K562 (cell line): ENCODE measurements at regions not wholly inside any gene's neighbourhood (a gene's known extent, or its start where the extent isn't known, plus 50 kb on each side); places are given as distances from the start of the nearest gene placed in this dataset.

ENCODE experiments used
- ATAC-seq: fragments of 200-7000 bp; cut with Tn5 transposase; 3 replicates; pipeline ENCODE4 v1.9.1; 2020; ENCODE audit warnings: moderate library complexity
- BruUV-seq: library from RNA; stranded (reverse); fragments of 400-500 nt; replicated peaks from 2 replicates; lab custom pipeline; 2021; lab: Mats Ljungman, UMichigan
- CTCF ChIA-PET: fragments of 300-600 bp; formaldehyde crosslinking; extraction: SDS; loops from one replicate; lab custom pipeline; 2021; ENCODE audit warnings: low intra/inter-chr PET ratio; lab: Yijun Ruan, JAX
- POLR2A ChIA-PET: fragments of 300-600, 350-650 bp; sonication (Branson Sonifier 250); formaldehyde crosslinking; extraction: SDS; loops from one replicate; lab custom pipeline; 2021; ENCODE audit warnings: antibody characterized with exemption, inconsistent platforms; lab: Yijun Ruan, JAX
- DNase-seq, 4 experiments: peaks; one replicate each; pipeline versions ENCODE4 v3.0.0 to v3.0.0-alpha.2; 2011 to 2018; ENCODE audit warnings: low spot score in 3 of 4, mixed read lengths in 3 of 4; ENCODE audit errors: extremely low read depth in 1 of 4
- FAIRE-seq: peaks from 2 replicates; lab custom pipeline; 2011; peaks lifted over from hg19 to GRCh38; lab: Jason Lieb, UNC
- H2AFZ ChIP-seq: 2 replicates; pipeline ENCODE4 v1.6.0; 2011; ENCODE audit warnings: low read depth, low read length, control low read depth, inconsistent platforms
- H3K27ac ChIP-seq: fragments of 200-600 bp; 3 replicates; pipeline ENCODE4 v1.8.0; 2011; ENCODE audit warnings: low read depth, mild to moderate bottlenecking, control low read depth, inconsistent platforms, low read length, moderate library complexity, mixed read lengths; ENCODE audit errors: extremely low read depth
- H3K27me3 ChIP-seq, 2 experiments: fragments of 300-600 bp in 1 of 2; 2 replicates in 1 of 2; 3 replicates in 1 of 2; pipeline versions ENCODE4 v1.6.0 to v1.8.0; 2011; ENCODE audit warnings: inconsistent platforms in 2 of 2, low read length in 2 of 2, mild to moderate bottlenecking in 1 of 2, mixed read lengths in 1 of 2, moderate library complexity in 1 of 2; ENCODE audit not compliant: control insufficient read depth in 2 of 2, insufficient read depth in 2 of 2
- H3K36me3 ChIP-seq: fragments of 300-600 bp; 3 replicates; pipeline ENCODE4 v1.8.0; 2011; ENCODE audit warnings: mild to moderate bottlenecking, low read length, inconsistent platforms; ENCODE audit not compliant: control insufficient read depth, insufficient read depth
- H3K4me1 ChIP-seq, 2 experiments: fragments of 200-600 bp in 1 of 2; replicated peaks in 1 of 2; 2 replicates in 1 of 2; 3 replicates in 1 of 2; pipeline versions ENCODE4 v1.5.1 to v1.8.0; 2011; ENCODE audit warnings: inconsistent platforms in 2 of 2, low read length in 2 of 2, mild to moderate bottlenecking in 1 of 2, mixed read lengths in 1 of 2, moderate library complexity in 1 of 2; ENCODE audit not compliant: control insufficient read depth in 2 of 2, insufficient read depth in 2 of 2
- H3K4me2 ChIP-seq: 2 replicates; pipeline ENCODE4 v1.6.1; 2011; ENCODE audit warnings: low read length, control low read depth, inconsistent platforms, mixed read lengths; ENCODE audit not compliant: insufficient read depth
- H3K4me3 ChIP-seq: fragments of 200-600 bp; sonication (generic), shearing (Covaris generic); 2 replicates; pipeline ENCODE4 v1.5.1; 2016; ENCODE audit warnings: control low read depth, inconsistent platforms
- H3K79me2 ChIP-seq: fragments of 200-600 bp; 3 replicates; pipeline ENCODE4 v1.8.0; 2011; ENCODE audit warnings: low read length, inconsistent platforms; ENCODE audit not compliant: control insufficient read depth, insufficient read depth
- H3K9ac ChIP-seq, 2 experiments: 2 replicates each; pipeline versions ENCODE4 v1.6.0 to v1.6.1; 2011; ENCODE audit warnings: low read depth in 2 of 2, low read length in 2 of 2, control low read depth in 1 of 2, inconsistent platforms in 1 of 2, mild to moderate bottlenecking in 1 of 2, mixed read lengths in 1 of 2; ENCODE audit not compliant: insufficient read depth in 1 of 2
- H3K9me1 ChIP-seq: one replicate; pipeline ENCODE4 v1.6.0; 2011; ENCODE audit warnings: inconsistent platforms, mild to moderate bottlenecking, low read length, moderate library complexity; ENCODE audit not compliant: control insufficient read depth, insufficient read depth
- H3K9me3 ChIP-seq: replicated peaks from 2 replicates; pipeline ENCODE4 v1.5.1; 2011; ENCODE audit warnings: low read depth, low read length, inconsistent platforms; ENCODE audit not compliant: control insufficient read depth, insufficient read depth
- H4K20me1 ChIP-seq: replicated peaks from 2 replicates; pipeline ENCODE4 v1.6.1; 2011; ENCODE audit warnings: low read length, inconsistent platforms, mixed read lengths; ENCODE audit not compliant: control insufficient read depth, insufficient read depth
- CREB1 ChIP-seq, 2 experiments: sonication (generic) in 1 of 2; formaldehyde crosslinking in 1 of 2; IDR thresholded peaks; 2 replicates each; pipeline versions ENCODE4 v1.6.1 to v1.8.0; 2012 to 2022; ENCODE audit warnings: inconsistent platforms in 1 of 2, mild to moderate bottlenecking in 1 of 2, missing genetic modification reagents in 1 of 2, moderate library complexity in 1 of 2
- DNMT1 ChIP-seq: fragments of 450-650 bp; IDR thresholded peaks from 2 replicates; pipeline ENCODE4 v1.6.1; 2016; ENCODE audit warnings: antibody characterized with exemption, mild to moderate bottlenecking
- MCM7 ChIP-seq, 2 experiments: fragments of 450-650 bp; IDR thresholded peaks; 2 replicates each; pipeline ENCODE4 v1.6.1; 2016 to 2018
- MTA1 ChIP-seq: fragments of 450-650 bp; IDR thresholded peaks from 2 replicates; pipeline ENCODE4 v1.6.1; 2017; ENCODE audit warnings: borderline replicate concordance
- PHF20 ChIP-seq: fragments of 450-650 bp; IDR thresholded peaks from 2 replicates; pipeline ENCODE4 v1.6.1; 2018; ENCODE audit not compliant: partially characterized antibody
- REST ChIP-seq, 2 experiments: fragments of 450-650 bp; formaldehyde crosslinking in 1 of 2; IDR thresholded peaks; 2 replicates each; pipeline versions ENCODE4 v1.4.0 to v1.6.1; 2014 to 2020; ENCODE audit warnings: mild to moderate bottlenecking in 2 of 2, borderline replicate concordance in 1 of 2, low read depth in 1 of 2
- SRSF1 ChIP-seq: fragments of 200-400 bp; formaldehyde crosslinking; IDR thresholded peaks from 2 replicates; pipeline ENCODE4 v1.6.1; 2017; ENCODE audit warnings: mild to moderate bottlenecking, low read depth, low read length, moderate library complexity
- ZNF436 ChIP-seq: fragments of 250-450, 450-650 bp; sonication (Bioruptor Pico); formaldehyde crosslinking; IDR thresholded peaks from 2 replicates; pipeline ENCODE4 v1.7.0; 2020; ENCODE audit warnings: mild to moderate bottlenecking
- WGBS: fragments of 100-300 bp; shearing (Covaris generic); methylation state at CpG from one replicate; pipeline ENCODE4 v1.1.6; 2016; ENCODE audit warnings: low coverage, mixed read lengths; ENCODE audit not compliant: insufficient coverage; ENCODE audit errors: missing lambda C conversion rate; 5-methylcytosine and 5-hydroxymethylcytosine counted together
- in situ Hi-C: fragments of 300-500 bp; cut with MboI; formaldehyde crosslinking; loops from 4 replicates; pipeline ENCODE4 v1.15.0; 2018; ENCODE audit warnings: inconsistent platforms, mixed read lengths
- intact Hi-C: fragments of 100-400 bp; cut with micrococcal nuclease; formaldehyde crosslinking; loops from 2 replicates; pipeline ENCODE4 v1.14.2; 2022

- ChIA-PET POLR2A (no interaction called here), CTCF (no interaction called here)
- no peak for FAIRE-seq
- Histone ChIP-seq H3K4me1 (no peaks in the 10 kb centered on the region), H3K4me3 (no peak overlapping the region), H3K79me2 (no peaks in the 10 kb centered on the region), H3K27ac (no peak overlapping the region), H3K27me3 (no peaks in the 10 kb centered on the region), H3K4me2 (no peak overlapping the region), H3K9me1 (no peaks in the 10 kb centered on the region)
- intact Hi-C loops = no loop called here
- no peak for ATAC-seq
- TF ChIP-seq PHF20 = no peak
- TF ChIP-seq DNMT1 = no peak
- no peak for TF ChIP-seq CREB1 (IDR thresholded peaks at IDR 0.05)
- no peak for TF ChIP-seq CREB1 (CRISPR knock-in tag; IDR thresholded peaks at IDR 0.05)
- TF ChIP-seq SRSF1 = no peak
- TF ChIP-seq ZNF436 (CRISPR knock-in tag) = no peak
- TF ChIP-seq MCM7 (IDR thresholded peaks at IDR 0.05) = no peak
- TF ChIP-seq REST (IDR thresholded peaks at IDR 0.05; ENCODE audit: borderline replicate concordance) = no peak
- TF ChIP-seq REST (CRISPR knock-in tag; IDR thresholded peaks at IDR 0.05; ENCODE audit: low read depth) = no peak
- no peak for TF ChIP-seq MTA1
- TF ChIP-seq, all 486 proteins: peak for 0
- Histone ChIP-seq H2AFZ (no peak overlapping the region), H3K36me3 (no peaks in the 10 kb centered on the region), H4K20me1 (no peaks in the 10 kb centered on the region), H3K9me3 (no peaks in the 10 kb centered on the region; the same call in 1 of the 2 replicates), H3K9ac (no peak overlapping the region)
- no TSS peak for BruUV-seq
- in situ Hi-C loops = no loop called here
- 0% methylated on average over 1 of the region's 1 CpG for WGBS
- DNase-seq = no peak
Measured at GRCh38 chr2:103103678-103104077, 341.8 kb downstream of the TMEM182 start.
